Stimulated activated CD8-positive, alpha-beta memory T cell treated with anti-CD3 and anti-CD28 coated beads, Interleukin-12 subunit alpha, Interleukin-12 subunit beta, amount 100 ng/mL, for 4 hours (primary cell): ENCODE measurements at regions not wholly inside any gene's neighbourhood (a gene's known extent, or its start where the extent isn't known, plus 50 kb on each side); places are given as distances from the start of the nearest gene placed in this dataset.
"Not testable (repeated sequence)": the region's sequence is repeated elsewhere in the genome, so short reads cannot be mapped to it uniquely, and the experiment has no call there.

ENCODE experiments used
- DNase-seq: peaks from one replicate; pipeline ENCODE4 v3.0.0-alpha.2; 2020; ENCODE audit warnings: low read depth

- DNase-seq: no peak
Measured at GRCh38 chr15:62218841-62219240, 53.8 kb upstream of the C2CD4B start.

GRCh38 chr15:62219799-62220198 is 54.7 kb upstream of the C2CD4B start:
- no peak for DNase-seq

- no peak for DNase-seq
Measured at GRCh38 chr15:62223020-62223419, 57.9 kb upstream of the C2CD4B start.

GRCh38 chr15:62228604-62229003 is 63.5 kb upstream of the C2CD4B start:
- DNase-seq: no peak

DNA sequence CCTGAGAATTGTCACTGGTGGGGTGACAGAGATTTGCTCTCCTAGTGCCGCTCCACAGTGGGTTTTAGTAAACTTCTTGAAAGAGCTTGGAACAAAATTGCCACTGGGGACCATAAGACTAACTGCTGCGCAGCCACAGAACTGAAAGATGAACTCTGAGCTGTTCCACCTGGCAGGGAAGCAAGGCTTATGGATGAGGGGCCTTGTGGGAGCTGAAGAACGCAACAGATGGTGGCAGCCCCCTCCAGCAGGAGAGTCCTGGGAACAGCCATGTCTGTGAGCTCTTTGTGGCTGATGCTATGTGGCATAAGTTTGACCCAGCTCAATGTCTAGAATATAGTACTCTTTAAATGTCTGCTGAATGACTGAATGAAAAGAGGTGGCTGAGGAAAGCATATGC is 66.8 kb upstream of the C2CD4B start:
- DNase-seq: no peak

GRCh38 chr15:62240121-62241096 is 75.3 kb upstream of the C2CD4B start:
- no peak for DNase-seq

DNA sequence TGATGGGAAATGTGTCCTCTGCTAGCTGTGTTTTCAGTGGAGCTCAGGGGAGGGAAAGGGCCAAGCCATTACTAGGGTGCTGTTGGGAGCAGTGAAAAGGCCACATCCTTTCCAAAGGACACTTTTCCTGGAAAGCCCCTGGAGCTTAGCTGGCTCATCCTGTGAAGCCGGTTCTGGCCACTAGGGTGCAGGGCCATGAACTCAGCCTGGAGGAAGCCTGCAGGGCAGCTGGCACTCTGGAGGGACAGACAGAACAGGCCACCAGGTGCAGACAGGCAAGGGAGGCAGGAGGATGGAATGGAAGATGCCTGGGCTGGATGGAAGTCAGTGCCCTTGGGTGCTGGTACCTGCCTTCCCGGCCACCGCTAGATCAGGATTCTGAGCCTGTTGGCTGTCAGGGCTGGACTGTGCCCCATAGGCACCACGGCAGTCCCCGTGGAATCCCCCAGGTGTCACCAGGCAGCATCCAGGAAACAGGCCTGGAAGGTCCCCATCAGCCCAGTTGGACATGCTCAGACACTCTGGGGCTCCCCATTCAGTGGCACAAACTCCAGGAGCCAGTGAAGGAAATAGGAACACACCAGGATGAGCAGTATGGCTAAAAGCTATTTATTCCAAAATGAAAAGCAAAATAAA is 76.2 kb upstream of the C2CD4B start:
- no peak for DNase-seq

- DNase-seq: no peak
Measured at GRCh38 chr15:62242999-62243398, 77.9 kb upstream of the C2CD4B start.

DNA sequence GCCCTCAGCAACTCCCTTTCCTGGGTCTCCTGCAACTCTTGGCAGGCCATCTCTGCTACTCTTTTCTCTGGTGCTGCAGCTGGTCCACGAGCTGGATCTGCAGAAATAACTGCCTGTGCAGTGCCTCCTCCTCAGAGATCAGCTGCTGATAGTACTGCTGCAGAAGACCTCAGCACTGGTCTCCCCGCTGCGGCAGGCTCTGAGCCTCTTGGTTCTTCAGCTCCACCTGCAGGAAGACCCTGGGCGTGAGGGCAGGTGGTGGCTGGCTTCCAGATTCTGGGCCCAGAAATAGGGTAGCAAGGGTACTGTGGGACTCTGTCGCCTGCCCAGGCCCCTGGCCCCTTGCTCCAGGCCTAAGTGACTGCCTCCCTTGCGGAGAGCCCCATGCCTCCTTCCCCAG is 79.7 kb upstream of the C2CD4B start:
- DNase-seq: no peak

DNA sequence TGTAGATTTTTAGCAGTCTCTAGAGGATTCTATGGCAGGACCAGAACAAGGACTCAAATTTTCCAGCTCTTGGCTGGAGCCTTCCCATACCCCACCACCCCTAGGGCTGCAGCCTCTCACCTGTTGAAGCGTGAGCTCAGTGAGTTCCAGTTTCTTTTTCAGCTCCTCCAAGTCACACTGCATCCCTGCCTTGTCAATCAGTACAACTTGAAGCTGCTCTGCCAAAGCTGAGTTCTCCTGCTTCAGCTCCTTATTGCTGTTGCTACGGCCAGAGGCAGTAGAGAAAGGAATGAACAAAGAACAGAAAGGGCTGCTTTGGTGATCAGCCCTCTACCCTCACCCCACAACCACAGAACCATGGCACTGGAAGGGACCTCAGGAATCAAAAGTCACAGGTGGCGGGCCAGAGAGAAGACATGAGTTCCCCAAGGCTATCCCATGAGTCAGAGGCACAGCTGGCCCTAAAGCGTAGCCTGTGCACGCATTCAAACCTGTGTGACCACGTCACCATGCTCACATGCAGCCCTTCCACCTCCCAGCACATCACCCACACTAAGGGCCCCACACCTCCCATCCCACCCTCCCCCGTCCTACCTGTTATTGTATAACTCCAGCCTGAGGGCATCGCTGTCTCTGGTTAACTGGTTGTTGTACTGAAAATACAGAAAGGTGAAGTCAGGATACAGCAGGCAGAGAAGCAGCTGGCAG is 83.3 kb upstream of the C2CD4B start:
- DNase-seq: no peak

DNA sequence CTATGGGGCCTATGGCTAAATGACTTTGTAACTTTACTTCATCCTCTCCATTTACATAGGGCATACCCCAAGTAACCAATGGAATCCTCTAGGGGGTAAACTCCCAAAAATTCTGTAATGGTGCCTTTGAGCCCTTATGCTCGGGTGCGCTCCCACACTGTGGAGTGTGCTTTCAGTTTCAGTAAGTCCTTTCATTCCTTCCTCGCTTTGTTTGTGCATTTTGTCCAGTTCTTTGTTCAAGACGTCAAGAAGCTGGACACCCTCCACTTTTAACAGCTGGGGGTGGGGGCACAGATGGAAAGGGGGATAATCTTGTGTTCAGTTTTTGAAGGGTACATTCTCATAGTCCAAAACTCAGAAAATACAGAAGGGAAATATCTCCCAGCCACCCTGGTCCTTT is 84.4 kb upstream of the C2CD4B start:
- no peak for DNase-seq

DNA sequence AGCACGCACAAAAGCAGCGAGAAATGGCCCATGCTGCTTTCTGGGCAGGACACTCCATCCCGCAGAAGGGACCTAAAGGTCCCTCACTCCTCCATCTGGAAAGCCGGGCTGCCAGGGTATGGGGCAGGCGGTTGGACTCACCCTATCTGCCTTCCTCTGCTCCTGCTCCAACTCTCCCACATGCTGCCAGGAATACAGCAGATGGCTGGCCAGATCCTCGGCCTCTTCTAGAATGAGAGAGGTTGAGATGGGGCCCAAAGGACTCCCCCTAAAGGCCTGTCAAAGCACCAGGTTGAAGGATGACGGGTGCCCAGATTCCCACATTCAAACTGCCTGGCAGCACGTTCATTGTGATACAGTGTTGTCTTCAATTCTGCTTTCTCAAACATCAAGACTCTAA is 85.1 kb upstream of the C2CD4B start:
- no peak for DNase-seq

DNA sequence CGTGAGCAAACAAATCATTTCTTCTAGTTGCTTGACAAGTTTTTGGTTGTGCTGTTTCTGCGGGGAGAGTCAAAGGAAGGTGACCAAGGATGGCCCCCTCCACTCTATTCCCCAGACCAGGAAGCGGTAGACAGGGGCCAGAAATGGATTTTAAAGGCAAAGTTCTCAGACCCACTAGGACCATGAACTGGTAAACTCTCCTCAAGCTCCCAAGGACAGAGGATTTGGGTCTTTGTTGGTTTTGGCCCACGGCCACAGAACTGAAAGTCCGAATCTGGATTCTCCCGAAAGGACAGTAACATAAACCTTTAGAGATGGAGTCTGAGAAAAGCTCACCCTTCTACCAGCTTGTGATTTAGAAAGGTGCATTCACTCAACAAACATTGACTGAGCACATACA is 85.9 kb upstream of the C2CD4B start:
- DNase-seq: no peak

GRCh38 chr15:62253294-62253693 is 88.2 kb upstream of the C2CD4B start:
- DNase-seq: no peak

GRCh38 chr15:62254137-62254934 is 89.3 kb upstream of the C2CD4B start:
- no peak for DNase-seq

DNA sequence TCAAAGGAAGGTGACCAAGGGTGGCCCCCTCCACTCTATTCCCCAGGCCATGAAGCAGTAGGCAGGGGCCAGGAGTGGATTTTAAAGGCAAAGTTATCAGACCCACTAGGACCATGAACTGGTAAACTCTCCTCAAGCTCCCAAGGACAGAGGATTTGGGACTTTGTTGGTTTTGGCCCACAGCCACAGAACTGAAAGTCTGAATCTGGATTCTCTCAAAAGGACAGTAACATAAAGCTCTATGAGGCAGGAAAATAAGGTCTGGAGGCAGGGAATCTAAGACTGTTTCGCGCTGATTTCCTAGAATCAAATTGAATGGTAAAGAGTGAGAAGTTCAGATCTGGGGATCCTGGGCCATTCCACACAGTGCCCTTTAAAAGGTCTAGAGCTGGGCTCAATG is 91.3 kb upstream of the C2CD4B start:
- not testable (repeated sequence) for DNase-seq

DNA sequence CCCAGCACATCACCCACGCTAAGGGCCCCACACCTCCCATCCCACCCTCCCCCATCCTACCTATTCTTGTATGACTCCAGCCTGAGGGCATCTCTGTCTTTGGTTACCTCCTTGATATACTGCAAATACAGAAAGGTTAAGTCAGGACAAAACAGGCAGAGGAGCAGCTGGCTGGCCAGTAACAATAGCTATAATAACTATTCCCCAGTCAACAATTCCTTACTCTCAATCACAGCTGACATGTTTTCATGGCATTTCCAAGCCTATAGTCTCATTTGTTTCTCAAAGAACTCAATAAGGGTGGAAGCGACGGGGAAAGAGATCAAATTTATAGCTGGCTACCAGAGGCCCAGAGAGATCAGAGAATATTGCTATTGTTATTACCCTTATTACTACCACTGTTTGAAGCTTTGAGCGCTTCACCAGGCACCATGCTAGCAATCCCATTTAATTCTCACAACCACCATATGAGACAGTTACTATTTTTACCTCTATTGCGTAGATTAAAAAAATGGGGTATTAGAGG is 93.0 kb upstream of the C2CD4B start:
- no peak for DNase-seq

- no peak for DNase-seq
Measured at GRCh38 chr15:62262305-62262941, 97.3 kb upstream of the C2CD4B start.

DNA sequence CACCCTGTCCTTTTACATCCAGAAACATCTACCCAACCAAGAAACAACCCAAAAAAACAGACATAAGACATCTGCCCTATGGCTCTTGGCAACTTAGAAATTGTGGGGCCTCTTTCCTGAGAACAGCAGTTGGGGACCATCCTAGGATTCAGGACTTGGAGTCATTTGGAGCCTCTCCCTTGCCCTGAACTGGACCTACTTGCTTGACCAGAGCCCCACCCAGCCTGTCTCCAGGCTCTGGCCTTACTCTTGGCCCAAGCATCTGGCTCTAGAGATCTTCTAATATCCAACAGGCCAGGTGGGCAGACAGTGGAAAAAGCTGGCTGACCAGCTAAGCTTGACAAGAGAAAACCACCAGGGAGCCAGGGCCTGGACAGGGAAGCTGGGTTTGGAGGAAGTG is 99.1 kb upstream of the C2CD4B start:
- DNase-seq: no peak

DNA sequence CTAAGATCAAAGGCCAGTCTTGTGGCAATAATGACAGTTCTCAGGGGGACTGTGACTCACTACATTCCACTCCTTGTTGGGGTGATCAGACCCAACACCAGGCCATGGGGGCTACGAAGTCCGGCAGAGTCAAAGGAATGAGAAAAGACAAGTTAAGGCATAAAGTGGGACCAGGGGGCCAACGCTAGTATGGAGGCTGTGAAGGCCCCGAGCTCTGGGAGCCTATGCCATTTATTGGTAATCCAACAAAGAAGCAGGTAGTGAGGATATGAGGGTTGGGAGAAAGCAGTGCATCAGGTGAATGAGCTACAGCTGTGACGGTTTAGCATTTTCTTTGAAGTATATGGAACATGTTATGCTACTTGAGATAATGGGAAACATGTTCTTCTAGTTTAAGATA is 104.4 kb upstream of the C2CD4B start:
- DNase-seq: no peak

- DNase-seq: no peak
Measured at GRCh38 chr15:62270216-62270921, 105.3 kb upstream of the C2CD4B start.
